Left lung (tissue), 4 donors: ENCODE measurements at regions not wholly inside any gene's neighbourhood (a gene's known extent, or its start where the extent isn't known, plus 50 kb on each side); places are given as distances from the start of the nearest gene placed in this dataset.

Experiments used
- ATAC-seq: fragments of 200-7000 bp; cut with Tn5 transposase; one replicate; pipeline ENCODE4 v1.9.1; 2020; ENCODE audit warnings: moderate library complexity
- DNase-seq, 4 donors: peaks; one replicate each; pipeline ENCODE4 v3.0.0-alpha.2; 2013 to 2020
- H3K27ac ChIP-seq, 2 donors: fragments of 200-600 bp; sonication (generic) in 1 of 2; one replicate each; pipeline versions ENCODE4 v1.5.0 to v1.8.0; 2020 to 2021
- H3K27me3 ChIP-seq, 2 donors: fragments of 200-600 bp; sonication (generic) in 1 of 2; one replicate each; pipeline versions ENCODE4 v1.5.0 to v1.8.0; 2020 to 2021
- H3K36me3 ChIP-seq, 2 donors: fragments of 200-600 bp; sonication (generic) in 1 of 2; one replicate each; pipeline versions ENCODE4 v1.5.0 to v1.8.0; 2020 to 2021
- H3K4me1 ChIP-seq, 2 donors: fragments of 200-600 bp; one replicate each; pipeline ENCODE4 v1.8.0; 2021
- H3K4me3 ChIP-seq, 2 donors: fragments of 200-600 bp; sonication (generic) in 1 of 2; one replicate each; pipeline versions ENCODE4 v1.5.0 to v1.8.0; 2020 to 2021; ENCODE audit warnings: mild to moderate bottlenecking in 1 of 2
- H3K9me3 ChIP-seq, 2 donors: fragments of 200-600 bp; sonication (generic) in 1 of 2; one replicate each; pipeline versions ENCODE4 v1.5.0 to v1.8.0; 2020 to 2021
- CTCF ChIP-seq, 2 donors: fragments of 200-600 bp; sonication (generic) in 1 of 2; IDR thresholded peaks; one replicate each; pipeline versions ENCODE4 v1.5.0 to v1.8.0; 2021; ENCODE audit warnings: antibody characterized with exemption in 2 of 2
- intact Hi-C, 2 donors: fragments of 100-400 bp; cut with DNase I; formaldehyde crosslinking; loops; one replicate each; pipeline versions ENCODE4 v1.11.2 to v1.14.2; 2022
- donor health status: DM: no; HTN: yes; CAD: no.
- donor health status: DM: no; HTN: no; CAD: no.

DNA sequence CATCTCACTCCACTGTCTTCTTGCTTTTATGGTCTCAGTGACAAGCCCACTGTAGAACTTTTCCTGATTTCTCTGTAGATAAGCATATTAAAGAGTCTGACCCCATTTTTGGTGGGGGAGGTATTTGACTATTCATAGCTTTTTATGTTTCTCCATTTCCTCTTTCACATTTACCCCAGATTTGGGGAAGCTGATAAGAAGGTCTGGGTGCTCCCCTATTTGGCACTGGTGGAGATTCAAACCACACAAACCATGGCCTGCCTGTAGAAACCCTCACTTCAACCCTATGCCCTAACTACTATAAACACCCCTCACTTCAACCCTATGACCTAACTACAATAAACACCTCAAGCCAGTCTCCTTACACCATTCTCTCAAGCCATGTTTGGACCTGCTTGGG lies 196.2 kb upstream of the SYNDIG1 start:
- no peaks in the 10 kb centered on the region for H3K36me3 ChIP-seq
- H3K27me3 ChIP-seq, result no peaks in the 10 kb centered on the region
- H3K27ac ChIP-seq, result no peak overlapping the region
- intact Hi-C loops, result no loop called here
- H3K9me3 ChIP-seq, result peaks cover 0 to 22% of the 10 kb centered on the region in 2 donors
- TF ChIP-seq CTCF (IDR thresholded peaks at IDR 0.05), result no peak
- DNase-seq (no peak), ATAC-seq (no peak)
- H3K4me3 ChIP-seq, result no peak overlapping the region
- H3K4me1 ChIP-seq, result no peaks in the 10 kb centered on the region

DNA sequence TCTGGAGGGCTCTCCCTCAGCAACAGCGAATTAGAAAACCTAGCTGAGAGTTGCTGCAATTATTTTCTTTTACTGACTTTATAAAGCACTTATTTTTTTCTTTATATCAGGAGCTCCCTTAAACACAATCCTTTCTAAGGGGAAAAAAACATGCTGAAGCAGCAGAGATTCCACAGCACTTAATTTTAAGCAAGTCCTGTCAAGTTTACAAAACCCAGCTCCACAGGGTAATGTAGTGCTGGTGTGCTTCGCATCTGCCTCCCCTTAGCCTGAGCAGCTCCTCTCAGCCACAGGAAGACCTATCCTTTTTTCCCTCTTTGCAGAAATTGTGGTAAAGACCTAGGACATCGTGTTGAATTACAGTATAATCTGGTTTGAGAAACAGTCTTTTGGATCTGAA lies 208.1 kb upstream of the SYNDIG1 start:
- ATAC-seq (no peak), DNase-seq (no peak)
- intact Hi-C loops, result no loop called here

GRCh38 chr20:24257171-24257570 lies 212.3 kb upstream of the SYNDIG1 start:
- no peaks in the 10 kb centered on the region for H3K9me3 ChIP-seq
- no peak for TF ChIP-seq CTCF (IDR thresholded peaks at IDR 0.05)
- no peaks in the 10 kb centered on the region for H3K4me1 ChIP-seq
- intact Hi-C loops, result no loop called here
- ATAC-seq, result no peak
- no peaks in the 10 kb centered on the region for H3K36me3 ChIP-seq
- DNase-seq, result no peak
- H3K27me3 ChIP-seq, result no peaks in the 10 kb centered on the region
- H3K4me3 ChIP-seq, result no peak overlapping the region
- no peak overlapping the region for H3K27ac ChIP-seq

More for the DNA sequence above, 208.1 kb upstream of the SYNDIG1 start:
- no peak for TF ChIP-seq CTCF (IDR thresholded peaks at IDR 0.05)
- H3K9me3 ChIP-seq, result no peaks in the 10 kb centered on the region
- no peaks in the 10 kb centered on the region for H3K36me3 ChIP-seq
- no peaks in the 10 kb centered on the region for H3K4me1 ChIP-seq
- peaks cover 0 to 8% of the 10 kb centered on the region in 2 donors for H3K27me3 ChIP-seq
- no peak overlapping the region for H3K27ac ChIP-seq
- H3K4me3 ChIP-seq, result no peak overlapping the region

DNA sequence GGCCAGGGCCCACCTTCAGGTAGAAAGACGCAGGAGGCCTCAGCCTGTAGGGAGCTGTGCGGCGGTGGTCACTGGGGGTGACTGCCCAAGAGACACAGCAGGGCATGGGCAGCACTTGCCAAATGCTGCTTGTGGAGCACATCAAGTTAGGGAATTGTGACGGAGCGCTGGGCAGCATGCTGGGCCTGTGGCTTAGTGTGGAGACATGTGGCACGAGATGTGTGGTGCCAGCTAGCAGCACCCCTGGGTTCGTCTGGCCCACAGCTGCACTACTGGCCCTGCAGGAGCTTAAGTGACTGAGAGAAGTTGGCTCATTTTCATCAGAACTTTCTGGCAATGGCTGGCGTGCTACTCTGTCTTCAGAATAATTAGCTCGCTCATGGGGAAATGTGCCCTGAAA lies 213.1 kb upstream of the SYNDIG1 start:
- no peak overlapping the region for H3K27ac ChIP-seq
- no peaks in the 10 kb centered on the region for H3K9me3 ChIP-seq
- no peak for ATAC-seq
- intact Hi-C loops, result no loop called here
- H3K4me3 ChIP-seq, result no peak overlapping the region
- DNase-seq, result peak in 1 of 4 donors; percentile 43
- TF ChIP-seq CTCF (IDR thresholded peaks at IDR 0.05), result no peak
- no peaks in the 10 kb centered on the region for H3K36me3 ChIP-seq
- no peaks in the 10 kb centered on the region for H3K4me1 ChIP-seq
- H3K27me3 ChIP-seq, result no peaks in the 10 kb centered on the region

- no peak for TF ChIP-seq CTCF (IDR thresholded peaks at IDR 0.05)
- intact Hi-C loops, result no loop called here
- H3K27ac ChIP-seq, result no peak overlapping the region
Measured at GRCh38 chr20:24254480-24254879, 214.9 kb upstream of the SYNDIG1 start.

More at GRCh38 chr20:24254480-24254879, 214.9 kb upstream of the SYNDIG1 start:
- Histone ChIP-seq H3K4me3 (no peak overlapping the region), H3K4me1 (no peaks in the 10 kb centered on the region), H3K9me3 (no peaks in the 10 kb centered on the region), H3K27me3 (no peaks in the 10 kb centered on the region), H3K36me3 (no peaks in the 10 kb centered on the region)
- DNase-seq (no peak), ATAC-seq (no peak)
